GM18498 (cell line): ENCODE measurements at regions not wholly inside any gene's neighbourhood (a gene's known extent, or its start where the extent isn't known, plus 50 kb on each side); places are given as distances from the start of the nearest gene placed in this dataset.
A peak's percentile ranks its signal among the peaks of the same experiment; 100 is the strongest.

Source experiments
- ATAC-seq: cut with Tn5 transposase; IDR thresholded peaks from one replicate; pipeline ENCODE4 v1.9.1; 2021; ENCODE audit warnings: mild to moderate bottlenecking, moderate library complexity; ENCODE audit not compliant: unreplicated experiment

DNA sequence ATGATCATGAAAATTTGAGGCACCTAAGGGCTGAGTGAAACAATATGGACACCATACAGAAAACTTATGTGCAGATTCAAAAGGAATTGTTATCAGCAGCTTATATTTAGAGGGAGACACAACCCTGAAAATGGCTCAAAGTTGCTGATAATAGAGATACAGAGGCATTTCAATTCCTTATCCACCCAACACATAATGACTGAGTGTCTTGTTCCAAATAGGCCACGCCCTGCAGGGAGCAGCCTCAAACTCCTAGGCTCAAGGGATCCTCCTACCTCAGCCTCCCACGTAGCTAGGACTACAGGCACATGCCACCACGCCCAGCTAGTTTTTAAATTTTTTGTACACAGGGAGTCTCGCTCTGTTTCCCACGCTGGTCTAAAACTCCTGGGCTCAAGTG, 79.0 kb downstream of the LBH start:
- no peak for ATAC-seq

DNA sequence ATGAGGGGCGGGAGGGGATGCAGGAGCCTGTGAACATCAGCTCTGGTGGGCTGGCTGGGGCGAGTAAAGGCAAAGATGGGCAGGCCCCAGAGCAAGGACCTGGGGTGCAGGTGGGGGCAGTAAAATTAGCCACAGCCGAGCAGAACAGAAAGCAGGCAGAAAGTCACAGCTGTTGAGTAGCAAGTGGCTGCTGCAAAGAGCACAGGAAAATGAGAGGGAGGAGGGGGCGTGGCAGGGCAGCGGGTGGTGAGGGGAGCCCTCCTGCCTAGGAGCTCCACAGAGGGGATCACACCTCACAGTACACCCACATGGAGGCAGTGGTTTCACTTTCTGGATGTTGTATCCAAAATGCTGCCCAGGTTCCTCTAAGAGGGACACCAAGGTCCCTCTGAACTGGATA, 79.6 kb downstream of the LBH start:
- peak; percentile 74 for ATAC-seq

DNA sequence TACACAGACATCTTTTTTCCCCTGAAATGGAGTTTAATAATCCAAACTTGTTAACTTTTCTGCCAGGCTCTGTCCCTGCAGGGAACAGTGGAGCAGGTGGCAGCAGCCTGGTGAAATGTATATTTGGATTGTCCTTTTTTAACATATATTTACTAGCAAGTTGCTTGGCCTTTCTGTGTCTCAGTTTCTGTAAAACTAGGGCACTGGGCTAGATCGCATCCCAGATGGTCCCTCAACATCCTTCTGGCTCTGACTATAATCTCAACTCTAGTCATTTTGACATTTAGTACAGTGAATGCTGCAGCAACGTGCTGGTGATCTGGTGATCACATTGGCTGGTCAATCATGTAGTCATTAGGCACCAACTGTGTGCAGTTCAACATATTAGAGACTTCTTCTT, 80.4 kb downstream of the LBH start:
- no peak for ATAC-seq

DNA sequence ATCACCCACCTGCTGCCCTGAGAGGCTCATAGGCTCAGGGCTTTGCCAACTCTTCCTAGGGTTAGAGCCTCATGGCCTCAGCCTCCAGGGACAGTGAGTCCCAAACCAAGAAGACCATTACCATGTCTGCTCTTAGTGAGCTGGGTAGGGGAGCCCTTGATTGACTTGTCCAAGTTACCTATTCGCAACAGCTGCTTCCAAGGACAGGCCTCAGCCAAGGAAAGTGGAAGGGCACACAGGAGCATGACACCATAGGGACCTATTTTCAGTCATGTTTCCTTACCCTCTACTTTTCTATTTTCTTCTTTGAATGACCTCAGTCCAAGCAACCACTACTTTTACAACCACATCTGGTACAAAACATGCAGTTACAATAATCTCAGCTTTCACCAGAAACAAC, 81.6 kb downstream of the LBH start:
- no peak for ATAC-seq

DNA sequence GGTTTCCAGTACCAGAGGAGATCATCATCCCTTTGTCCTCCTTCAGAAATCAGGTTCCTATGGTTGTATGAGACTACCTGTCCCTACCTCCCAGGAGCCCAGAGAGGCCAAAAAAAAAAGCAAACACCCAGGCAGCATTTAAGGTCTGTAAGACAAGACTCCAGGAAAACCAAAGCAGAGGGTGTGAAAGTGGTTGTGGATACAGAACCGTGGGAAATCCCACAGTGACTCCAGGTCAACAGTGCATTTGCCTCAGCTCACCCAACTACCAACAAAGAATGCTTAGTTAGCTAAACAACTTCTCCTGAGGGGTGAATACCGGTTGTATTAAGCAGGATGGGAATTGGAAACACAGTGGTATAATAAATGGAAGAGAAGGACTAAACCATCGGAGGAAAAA, 83.6 kb downstream of the LBH start:
- no peak for ATAC-seq

DNA sequence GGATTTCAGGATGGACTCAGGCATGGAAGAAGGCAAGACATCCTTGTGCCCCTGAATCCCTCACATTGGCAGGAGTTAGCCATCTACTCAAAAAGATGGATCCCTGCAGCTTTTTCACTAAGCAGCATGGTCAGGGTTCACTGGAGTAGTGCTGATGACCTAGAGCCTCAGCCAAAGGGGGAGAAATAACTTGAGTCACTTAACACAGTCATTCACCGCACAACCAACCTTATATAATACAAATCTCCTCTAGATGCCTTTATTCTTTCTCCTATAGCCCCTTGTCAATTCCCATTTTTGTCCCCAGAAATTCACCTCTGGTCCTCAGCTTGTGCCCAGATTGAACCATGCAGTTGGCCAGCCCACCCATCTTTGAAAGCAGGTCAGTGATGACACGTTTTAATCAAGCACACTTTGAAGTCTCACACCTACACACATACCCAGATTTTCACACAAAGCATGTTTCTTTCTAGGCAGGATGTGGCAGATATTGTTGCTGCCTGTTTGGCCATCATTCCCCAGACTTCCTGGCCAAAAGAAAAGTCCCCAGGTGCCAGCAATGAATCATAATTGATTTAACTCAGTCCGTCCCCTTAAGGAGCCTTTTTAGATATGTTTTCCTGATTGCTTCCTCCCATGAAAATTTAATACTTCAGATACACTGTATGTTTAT, 84.2 kb downstream of the LBH start:
- ATAC-seq, result no peak

DNA sequence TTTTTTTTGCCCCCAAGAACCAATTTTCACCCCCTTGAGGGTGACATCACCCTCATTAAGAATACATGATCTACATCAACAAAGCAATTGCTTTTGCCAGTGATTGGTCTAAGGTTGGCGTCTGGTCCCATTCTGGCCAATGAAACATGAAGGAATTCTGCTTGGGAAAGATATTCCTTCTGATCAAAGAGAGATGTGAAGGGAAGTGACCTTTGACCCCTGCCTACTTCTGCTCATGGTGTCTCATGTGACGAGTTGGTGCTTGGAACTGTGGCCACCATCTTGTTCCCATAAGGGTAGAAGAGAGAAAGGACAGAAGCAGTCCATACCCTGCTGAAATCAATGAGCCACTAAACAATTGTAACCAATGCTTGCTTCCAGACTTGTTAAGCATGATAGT, 85.1 kb downstream of the LBH start:
- ATAC-seq, result no peak

DNA sequence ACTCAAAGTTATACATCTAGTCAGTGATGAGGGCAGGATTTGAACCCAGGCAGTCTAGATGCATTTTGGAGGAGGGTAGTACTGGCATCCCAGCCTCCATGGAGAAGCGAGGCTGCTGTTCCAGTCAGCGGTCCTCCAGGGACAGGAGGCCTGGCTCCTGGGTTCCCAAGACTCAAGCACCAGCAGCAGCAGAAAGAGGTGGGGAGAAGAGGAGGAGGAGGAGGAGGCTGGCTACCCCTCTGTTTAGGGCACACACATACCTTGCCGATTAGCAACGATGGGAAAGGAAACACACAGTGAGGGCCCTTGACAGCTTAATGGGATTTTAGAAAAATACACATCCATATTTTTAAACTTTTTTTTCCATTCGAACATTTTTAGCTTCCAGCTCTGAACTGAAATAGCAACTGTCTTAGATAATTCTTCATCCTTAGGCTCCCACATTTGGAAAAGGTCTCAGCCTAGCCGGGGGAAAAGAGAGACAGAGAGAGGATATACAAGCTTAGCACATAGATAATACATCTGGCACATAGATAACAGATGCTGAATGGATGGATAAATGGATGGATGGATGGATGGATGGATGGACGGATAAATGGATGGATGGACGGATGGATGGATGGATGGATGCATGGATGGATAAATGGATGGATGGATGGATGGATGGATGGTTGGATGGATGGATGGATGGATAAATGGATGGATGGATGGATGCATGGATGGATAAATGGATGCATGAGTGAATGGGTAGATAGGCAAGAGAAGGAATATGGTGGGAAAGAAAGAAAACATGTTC, 87.9 kb downstream of the LBH start:
- ATAC-seq, result no peak

DNA sequence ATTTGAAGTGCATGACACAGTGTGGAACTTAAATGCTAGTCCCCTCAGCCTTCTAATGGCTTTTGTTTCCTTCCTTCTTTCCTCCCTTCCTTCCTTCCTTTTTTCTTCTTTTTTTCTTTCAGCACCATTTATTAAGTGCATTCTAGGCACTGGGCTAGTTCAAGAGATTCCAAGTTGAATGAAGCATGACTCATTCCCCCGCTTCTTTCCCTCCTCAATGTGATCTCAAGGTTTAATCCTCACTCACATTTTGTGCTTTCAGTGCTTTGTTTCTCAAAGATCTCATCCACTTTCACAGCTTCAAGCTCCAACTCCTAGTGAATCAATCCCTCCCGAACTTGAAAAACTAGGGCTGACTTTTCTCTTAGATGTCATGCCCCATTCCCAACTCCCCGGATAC, 90.1 kb downstream of the LBH start:
- ATAC-seq, result no peak

DNA sequence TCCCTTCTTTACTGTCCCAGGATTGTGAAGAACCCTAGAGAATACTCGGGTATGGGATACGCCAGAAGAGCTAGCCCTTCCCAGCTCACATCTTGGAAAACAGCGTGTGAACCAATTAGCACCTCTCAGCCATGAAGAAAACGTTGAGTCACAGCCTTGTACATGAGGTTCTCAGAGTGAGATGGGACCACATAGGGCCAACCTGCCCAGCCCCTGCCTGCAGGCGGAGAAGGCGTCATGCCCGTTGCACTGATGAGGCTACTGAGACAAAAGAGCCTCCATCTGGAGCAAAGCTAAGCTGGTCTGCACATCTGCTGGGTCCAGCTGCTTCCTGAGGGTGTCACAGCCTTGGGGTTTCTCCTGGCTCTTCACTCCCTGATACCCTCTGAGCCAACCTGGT, 92.2 kb downstream of the LBH start:
- no peak for ATAC-seq

DNA sequence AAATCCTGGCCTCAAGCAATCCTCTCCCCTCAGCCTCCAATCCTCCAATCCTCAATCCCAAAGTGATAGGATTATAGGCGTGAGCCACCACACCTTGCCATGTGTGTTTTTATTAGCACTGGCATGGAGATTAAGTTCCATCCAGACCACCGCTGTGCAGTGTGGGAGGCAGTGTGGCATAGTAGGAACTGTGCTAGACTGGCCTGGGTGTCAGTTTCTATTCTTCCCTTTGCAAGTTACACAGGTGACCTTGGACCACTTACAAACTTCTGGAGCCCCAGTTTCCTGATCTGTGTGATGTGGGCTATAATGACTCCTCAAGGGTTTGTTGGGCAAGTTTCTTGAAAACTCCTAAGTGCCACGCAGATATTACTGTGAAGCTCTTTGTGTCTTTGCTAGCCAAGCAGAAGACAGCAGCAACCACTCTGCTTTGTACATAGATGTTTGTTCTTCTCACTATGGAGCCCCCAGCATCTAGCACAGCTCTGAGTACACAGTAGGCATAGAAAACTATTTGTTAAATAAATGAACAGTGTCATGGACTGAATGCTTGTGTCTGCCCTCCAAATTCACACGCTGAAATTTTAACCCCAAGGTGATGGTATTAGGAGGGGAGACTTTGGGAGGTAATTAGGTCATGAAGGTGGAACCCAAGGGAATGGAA, 93.0 kb downstream of the LBH start:
- ATAC-seq, result no peak

DNA sequence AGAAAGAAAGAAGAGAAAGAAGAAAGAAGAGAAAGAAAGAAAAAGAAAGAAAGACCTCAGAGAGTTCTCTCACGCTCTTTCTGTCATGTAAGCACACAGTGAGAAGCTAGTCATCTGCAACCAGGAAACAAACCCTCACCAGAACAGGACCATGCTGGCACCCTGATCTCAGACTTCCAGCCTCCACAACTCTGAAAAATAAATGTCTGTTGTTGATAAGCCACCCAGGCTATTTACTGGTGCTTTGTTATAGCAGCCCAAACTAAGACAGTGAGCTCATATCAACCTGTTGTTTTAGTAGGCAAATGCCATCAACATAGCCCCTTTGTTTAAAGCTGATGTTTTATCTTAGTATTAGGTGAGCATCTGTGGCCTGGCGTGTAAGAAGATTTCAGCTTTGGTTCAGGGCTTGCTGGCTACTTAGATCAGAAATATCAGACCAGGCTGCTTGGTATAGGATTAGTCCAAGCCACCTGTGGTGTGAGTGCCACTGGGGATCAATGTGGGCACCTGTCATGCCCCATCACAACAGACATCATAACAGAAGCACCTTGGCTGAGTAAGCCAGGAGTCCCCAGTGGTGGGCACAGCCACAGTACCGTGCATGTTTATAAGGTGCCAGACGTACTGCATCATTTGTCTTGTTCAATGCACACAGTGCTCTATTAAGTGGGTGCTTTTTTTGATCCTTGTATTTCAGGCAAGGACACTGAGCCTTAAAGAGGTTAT, 94.4 kb downstream of the LBH start:
- peak; percentile 68 for ATAC-seq

DNA sequence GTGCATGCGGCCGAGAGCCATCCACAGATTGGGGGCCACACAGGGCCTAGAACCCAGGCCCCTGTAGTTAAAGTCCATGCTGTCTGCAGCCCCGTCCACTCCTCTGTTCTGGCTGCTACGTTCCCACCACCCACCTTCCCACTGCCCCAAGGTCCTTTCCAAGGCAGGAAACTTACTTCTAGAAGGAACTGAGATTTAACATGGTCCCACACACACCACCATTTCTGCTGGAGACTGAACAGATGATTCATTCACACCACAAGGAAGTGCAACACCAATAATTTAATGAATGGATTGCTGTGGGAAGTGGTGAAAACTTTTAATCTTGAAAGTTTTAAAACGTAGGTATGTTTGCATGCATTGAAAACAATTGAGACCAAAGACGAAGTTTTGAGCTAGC, 95.2 kb downstream of the LBH start:
- no peak for ATAC-seq

DNA sequence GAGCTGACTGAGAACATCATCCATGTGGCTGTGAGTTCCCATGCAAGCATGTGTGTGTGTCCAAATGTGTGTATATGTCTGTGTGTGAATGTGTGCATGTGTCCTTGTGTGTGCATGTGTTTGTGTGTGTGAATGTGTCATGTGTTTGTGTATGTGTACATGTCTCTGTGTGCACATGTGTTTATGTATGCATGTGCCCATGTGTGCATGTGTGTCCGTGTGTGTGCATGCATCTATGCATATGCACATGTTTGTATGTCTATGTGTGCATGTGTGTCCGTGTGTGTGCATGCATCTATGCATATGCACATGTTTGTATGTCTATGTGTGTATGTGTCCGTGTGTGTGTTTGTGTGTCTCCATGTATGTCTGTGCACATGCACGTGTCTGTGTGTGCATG, 99.7 kb downstream of the LBH start:
- ATAC-seq, result no peak

DNA sequence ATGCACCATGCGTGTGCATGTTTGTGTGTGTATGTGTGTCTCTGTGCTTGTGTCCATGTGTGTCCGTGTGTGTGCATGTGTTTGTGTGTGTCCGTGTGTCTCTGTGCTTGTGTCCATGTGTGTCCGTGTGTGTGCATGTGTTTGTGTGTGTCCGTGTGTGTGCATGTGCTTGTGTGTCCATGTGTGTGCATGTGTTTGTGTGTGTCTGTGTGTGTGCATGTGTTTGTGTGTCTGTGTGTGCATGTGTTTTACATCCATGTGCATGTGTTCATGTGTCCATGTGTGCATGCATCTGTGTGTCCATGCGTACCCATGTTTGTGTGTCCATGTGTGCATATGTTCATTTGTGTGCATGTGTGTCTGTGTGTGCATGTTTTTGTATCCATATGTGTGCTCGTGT, 100.5 kb downstream of the LBH start:
- ATAC-seq, result no peak

DNA sequence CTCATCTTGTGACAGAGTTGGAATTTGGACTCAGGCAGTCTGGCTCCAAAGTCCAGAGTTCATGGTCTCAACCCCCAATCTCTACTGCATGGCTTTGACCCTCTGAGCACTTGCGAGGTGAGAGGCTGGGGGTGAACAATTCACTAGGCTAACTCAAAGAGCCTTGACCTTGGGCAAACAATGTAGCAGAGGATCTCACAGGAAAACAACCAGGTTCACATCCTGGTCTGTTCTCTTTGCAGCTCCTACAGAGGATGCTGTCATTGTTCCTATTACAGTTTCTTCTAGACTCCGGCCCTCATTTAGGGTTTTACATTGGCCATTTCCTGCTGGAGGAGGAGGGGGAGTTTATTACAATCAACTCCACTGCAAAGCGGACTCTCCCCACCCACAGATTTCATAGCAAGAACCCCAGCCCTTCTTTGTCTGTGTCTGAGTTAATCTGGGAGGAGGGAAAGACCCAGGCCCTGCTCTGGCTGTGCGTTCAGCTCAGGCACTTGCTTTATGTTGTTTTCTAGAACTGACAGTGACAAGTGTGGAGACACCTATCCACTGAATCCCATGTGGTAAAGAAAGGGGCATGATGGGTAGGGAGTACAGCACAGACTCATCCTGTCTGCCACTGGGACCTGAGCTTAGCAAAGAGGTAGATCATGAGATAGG, 101.6 kb downstream of the LBH start:
- no peak for ATAC-seq

DNA sequence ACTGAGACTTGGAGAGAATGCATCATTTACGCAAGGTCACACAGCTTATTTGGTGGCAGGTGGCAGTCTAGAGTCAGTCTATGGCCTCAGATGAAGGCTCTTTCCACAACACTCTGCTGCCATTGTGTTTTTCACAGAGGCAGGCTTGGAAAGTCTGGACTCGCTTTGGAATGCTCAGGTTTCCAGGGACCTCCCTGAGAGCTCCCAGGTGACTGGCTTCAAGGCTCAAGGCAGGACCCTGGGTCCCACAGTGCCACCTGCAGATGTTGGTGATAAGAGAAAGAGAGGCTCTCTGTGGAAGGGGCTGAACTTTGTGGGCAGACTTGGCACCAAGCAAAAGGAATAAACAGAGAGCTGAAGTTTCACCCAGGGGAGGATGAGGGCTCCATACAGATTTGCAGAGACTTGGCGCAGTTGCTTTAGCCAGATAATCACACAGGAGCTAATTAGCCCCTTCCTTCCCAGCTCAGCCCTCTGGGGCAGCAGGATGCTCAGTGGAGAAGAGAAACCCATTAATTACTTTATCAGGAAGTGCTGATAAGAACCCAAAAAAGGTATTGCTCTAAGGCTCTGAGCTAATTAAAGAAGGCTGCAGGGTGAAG, 103.5 kb downstream of the LBH start:
- ATAC-seq, result no peak

DNA sequence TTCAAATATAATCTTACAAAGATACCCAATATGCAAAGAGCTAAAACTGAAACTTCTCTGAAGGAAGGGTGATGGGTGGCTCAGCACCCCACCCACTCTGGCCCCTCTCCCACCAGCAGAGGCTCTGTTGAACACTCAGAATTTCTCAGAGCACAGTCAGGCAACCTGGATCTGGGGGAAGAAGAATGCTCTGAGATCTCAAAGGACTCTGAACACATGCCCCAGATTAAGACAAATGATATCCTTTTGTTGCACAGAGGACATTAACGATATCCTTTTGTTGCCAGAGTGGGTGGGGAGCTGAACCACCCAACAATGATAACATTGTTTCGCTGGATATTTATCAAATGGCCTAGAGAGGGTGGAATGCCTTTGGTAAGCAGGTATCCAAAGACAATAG, 104.8 kb downstream of the LBH start:
- ATAC-seq, result no peak

DNA sequence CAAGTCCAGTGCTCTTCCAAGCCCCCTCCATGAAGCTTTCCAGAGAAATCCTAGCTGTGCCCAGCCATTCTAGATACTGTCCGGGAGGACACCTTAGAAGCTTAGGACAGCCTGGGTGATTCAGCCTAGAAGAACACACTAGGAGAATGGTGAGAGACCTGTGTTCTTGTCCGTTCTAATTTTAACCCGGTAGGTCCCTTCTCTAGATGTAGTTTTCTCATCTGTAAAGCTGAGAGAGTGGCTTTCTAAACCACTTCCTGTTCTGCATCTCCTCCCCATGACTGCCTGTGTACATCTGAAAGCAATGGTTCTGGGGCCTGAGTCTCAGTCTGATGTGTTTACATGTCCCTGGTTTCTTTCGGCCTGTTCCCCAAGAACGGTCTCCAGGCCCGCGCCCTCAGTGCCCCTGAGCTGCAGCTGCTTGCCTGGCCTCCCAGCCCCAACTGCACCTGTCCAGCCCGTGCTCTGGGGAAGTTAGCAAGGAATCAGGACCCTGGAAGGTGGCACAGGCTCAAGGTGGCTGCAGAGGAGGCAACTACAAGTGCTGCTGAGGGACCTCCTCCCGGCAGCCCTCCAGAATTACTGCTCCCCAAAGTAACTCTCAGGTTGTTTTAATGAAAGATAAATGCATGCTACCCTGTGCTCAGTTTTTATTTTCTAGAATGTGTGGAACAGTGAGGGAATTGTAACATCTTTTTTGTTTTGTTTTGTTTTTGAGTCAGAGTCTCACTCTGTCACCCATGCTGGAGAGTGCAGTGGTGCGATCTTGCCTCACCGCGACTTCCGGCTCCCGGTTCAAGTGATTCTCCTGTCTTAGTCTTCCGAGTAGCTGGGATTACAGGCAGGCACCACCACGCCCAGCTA, 105.9 kb downstream of the LBH start:
- peak; percentile 91 for ATAC-seq

DNA sequence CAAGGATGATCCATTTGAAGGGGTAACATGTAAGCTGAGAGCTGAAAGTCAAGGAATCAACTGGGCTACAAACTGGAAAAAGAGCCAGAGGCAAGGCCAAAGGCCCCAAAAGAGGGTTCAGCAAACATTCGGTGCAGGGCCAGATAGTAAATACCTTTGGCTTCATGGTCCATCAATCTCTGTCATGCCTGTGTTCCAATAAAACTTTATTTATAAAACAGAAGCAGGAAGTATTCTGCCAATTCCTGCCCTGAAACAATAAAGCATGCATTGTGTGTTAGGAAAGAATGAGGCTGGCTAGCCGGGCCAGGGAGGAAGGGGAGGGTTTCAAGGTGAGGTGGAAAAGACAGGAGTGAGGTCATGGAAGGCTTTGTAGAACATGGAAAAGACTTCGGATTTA, 107.1 kb downstream of the LBH start:
- no peak for ATAC-seq
